GM18519 (cell line): ENCODE measurements at regions not wholly inside any gene's neighbourhood (a gene's known extent, or its start where the extent isn't known, plus 50 kb on each side); places are given as distances from the start of the nearest gene placed in this dataset.

Source experiments
- ATAC-seq: cut with Tn5 transposase; IDR thresholded peaks from one replicate; pipeline ENCODE4 v1.9.1; 2021; ENCODE audit warnings: mild to moderate bottlenecking, moderate library complexity; ENCODE audit not compliant: unreplicated experiment, low FRiP score

- ATAC-seq: no peak
Observed at GRCh38 chr3:41118461-41119390, 80.6 kb upstream of the CTNNB1 start.

GRCh38 chr3:41120460-41120859 lies 78.8 kb upstream of the CTNNB1 start:
- ATAC-seq: no peak

- ATAC-seq: no peak
Observed at GRCh38 chr3:41125258-41125657, 74.0 kb upstream of the CTNNB1 start.

- ATAC-seq: no peak
Observed at GRCh38 chr3:41126472-41126871, 72.8 kb upstream of the CTNNB1 start.

- no peak for ATAC-seq
Observed at GRCh38 chr3:41126961-41127360, 72.3 kb upstream of the CTNNB1 start.

GRCh38 chr3:41127414-41127813 lies 71.9 kb upstream of the CTNNB1 start:
- no peak for ATAC-seq

- ATAC-seq: no peak
Observed at GRCh38 chr3:41129731-41130130, 69.6 kb upstream of the CTNNB1 start.

- no peak for ATAC-seq
Observed at GRCh38 chr3:41131224-41131623, 68.1 kb upstream of the CTNNB1 start.

GRCh38 chr3:41137686-41138111 lies 61.6 kb upstream of the CTNNB1 start:
- ATAC-seq: no peak

GRCh38 chr3:41138146-41138545 lies 61.2 kb upstream of the CTNNB1 start:
- ATAC-seq: no peak

- no peak for ATAC-seq
Observed at GRCh38 chr3:41138601-41139000, 60.7 kb upstream of the CTNNB1 start.

GRCh38 chr3:41140242-41140641 lies 59.1 kb upstream of the CTNNB1 start:
- ATAC-seq: no peak

GRCh38 chr3:41141433-41142167 lies 57.7 kb upstream of the CTNNB1 start:
- ATAC-seq: no peak

GRCh38 chr3:41143421-41144031 lies 55.8 kb upstream of the CTNNB1 start:
- no peak for ATAC-seq

GRCh38 chr3:41144631-41145030 lies 54.7 kb upstream of the CTNNB1 start:
- ATAC-seq: no peak

GRCh38 chr3:41148478-41148877 lies 50.8 kb upstream of the CTNNB1 start:
- no peak for ATAC-seq

- ATAC-seq: no peak
Observed at GRCh38 chr3:41148901-41149300, 50.4 kb upstream of the CTNNB1 start.
